HG03354 (cell line): ENCODE measurements at regions not wholly inside any gene's neighbourhood (a gene's known extent, or its start where the extent isn't known, plus 50 kb on each side); places are given as distances from the start of the nearest gene placed in this dataset.
"Not testable (repeated sequence)": the region's sequence is repeated elsewhere in the genome, so short reads cannot be mapped to it uniquely, and the experiment has no call there.

ENCODE experiments used
- ATAC-seq: cut with Tn5 transposase; IDR thresholded peaks from one replicate; pipeline ENCODE4 v1.9.1; 2021; ENCODE audit warnings: mild to moderate bottlenecking; ENCODE audit not compliant: unreplicated experiment, poor library complexity, severe bottlenecking

- no peak for ATAC-seq
These were observed 68.8 kb upstream of the IYD start for GRCh38 chr6:150299873-150300485.

DNA sequence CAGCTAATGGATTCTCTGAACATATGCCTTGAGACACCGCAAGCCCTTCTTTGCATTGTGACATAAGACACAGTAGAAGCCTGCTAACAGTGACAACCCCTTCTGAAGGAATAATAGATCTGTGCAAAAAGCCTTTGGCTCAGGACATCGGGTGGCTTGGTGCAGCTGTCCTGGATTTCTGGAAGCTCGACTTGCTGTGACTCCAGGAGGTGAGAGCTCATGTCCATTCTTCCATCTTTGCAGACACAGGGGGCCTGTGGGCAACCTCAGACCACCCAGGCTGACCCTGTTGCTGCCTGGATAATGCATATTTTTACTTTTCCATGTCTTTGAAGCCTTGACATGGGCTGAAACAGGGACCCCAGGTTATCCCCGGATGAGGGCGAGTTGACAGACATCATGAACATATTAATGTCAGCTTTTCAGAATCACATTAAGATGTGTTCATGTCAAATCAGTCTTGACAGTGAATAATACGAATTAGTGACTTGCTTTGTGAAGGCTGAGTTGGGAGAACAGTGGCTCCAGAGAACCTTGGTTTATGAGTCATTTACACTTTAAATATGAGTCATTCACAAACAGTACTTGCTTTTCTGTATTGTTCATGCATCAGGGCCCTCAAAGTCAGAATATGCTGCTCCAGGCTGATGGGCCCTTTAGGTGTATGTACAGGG lies 66.8 kb upstream of the IYD start:
- ATAC-seq = peak; percentile 81

DNA sequence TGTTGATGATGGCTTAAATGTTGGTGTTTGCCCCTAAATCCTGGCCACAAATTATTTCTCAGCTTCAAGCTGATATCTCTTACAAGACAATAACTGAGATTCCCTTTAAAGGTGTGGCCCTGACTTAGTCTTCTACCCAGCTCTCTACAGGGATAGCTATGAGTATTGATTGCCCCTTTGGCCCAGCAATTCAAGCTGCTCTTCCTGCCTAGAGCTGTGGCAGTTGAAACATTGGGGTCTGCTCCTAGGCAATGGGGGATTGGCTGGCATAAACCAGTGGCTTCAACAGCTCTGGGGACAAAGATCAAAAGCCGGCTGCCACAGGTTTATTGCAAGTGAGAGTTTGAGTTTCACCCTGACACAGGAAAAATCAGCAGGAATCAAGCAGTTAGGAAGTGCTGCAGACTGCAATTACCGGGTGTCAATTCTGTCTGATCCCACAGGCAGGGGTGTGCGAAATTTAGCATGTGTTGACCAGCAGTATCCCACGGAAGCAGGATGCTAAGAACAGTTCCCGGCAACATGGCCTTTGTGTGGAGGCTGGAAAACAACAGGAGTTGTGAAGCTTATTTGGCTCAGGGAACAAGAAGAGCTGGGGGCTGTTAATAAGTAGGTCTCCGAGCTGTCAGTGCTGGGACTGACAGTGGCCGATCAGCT lies 66.2 kb upstream of the IYD start:
- ATAC-seq = no peak

DNA sequence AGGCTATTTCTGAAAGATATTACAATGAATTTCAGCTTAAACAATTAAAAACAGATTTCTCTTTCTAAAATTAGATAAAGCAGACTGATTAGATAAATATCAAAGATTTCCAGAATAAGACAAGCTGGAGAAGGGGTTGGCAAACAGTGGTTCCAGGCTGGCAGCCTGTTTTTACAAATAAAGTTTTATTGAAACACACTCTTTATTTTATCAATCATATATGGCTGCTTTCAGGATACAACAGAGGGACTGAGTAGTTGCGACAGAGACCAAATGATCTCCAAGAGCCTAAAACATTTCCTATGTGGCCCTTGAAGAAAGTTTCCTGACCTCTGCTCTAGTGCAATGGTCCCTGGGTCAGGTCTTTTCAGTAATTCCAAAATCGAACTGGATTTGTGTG lies 65.6 kb upstream of the IYD start:
- ATAC-seq = no peak

- ATAC-seq = no peak
These were observed 64.4 kb upstream of the IYD start for GRCh38 chr6:150304429-150304828.

DNA sequence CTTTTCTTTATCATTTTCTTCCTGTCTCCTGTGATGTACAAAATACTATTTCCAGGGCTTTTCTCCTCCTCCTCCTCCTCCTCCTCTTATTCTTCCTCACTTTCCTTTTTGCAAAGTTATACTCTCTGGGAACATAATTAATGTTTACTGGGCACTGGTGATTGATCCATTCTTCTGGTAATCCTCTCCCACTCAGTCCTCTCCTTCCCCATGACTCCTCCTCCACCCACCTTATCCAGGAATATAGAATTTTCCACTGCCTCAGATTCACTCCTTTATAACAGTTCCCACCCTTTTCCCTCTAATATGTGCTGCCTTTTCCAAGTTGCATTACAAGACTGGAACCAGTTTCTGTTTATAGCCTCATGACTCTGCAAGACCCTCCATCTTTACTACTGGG lies 62.5 kb upstream of the IYD start:
- ATAC-seq = no peak

- ATAC-seq = no peak
These were observed 61.3 kb upstream of the IYD start for GRCh38 chr6:150307520-150307919.

- no peak for ATAC-seq
These were observed 59.8 kb upstream of the IYD start for GRCh38 chr6:150308812-150309645.

GRCh38 chr6:150310539-150310938 lies 58.3 kb upstream of the IYD start:
- ATAC-seq = no peak

DNA sequence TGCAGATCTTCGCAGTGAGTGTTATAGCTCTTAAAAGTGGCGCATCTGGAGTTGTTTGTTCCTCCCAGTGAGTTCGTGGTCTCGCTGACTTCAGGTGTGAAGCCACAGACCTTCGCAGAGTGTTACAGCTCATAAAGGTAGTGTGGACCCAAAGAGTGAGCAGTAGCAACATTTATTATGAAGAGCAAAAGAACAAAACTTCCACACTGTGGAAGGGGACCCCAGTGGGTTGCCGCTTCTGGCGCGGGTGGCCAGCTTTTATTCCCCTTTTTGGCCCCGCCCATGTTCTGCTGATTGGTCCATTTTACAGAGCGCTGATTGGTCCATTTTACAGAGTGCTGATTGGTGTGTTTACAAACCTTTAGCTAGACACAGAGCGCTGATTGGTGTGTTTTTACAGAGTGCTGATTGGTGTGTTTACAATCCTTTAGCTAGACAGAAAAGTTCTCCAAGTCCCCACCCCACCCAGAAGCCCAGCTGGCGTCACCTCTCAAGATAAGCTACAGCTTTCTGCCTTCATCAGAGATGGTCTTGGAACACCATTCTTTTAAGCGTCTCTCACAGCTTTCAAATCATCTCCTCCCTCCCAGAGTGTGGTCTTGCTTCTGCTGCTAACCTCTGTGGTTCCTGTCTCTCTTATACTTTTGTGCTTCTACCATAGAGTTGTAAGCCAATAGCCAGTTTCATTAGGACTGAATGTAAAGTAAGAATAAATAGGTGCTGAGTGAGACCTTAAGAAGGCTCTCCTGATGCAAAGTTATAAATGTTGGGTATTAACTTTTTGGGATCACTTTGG lies 57.5 kb upstream of the IYD start:
- not testable (repeated sequence) for ATAC-seq

- no peak for ATAC-seq
These were observed 56.4 kb upstream of the IYD start for GRCh38 chr6:150312395-150312794.

DNA sequence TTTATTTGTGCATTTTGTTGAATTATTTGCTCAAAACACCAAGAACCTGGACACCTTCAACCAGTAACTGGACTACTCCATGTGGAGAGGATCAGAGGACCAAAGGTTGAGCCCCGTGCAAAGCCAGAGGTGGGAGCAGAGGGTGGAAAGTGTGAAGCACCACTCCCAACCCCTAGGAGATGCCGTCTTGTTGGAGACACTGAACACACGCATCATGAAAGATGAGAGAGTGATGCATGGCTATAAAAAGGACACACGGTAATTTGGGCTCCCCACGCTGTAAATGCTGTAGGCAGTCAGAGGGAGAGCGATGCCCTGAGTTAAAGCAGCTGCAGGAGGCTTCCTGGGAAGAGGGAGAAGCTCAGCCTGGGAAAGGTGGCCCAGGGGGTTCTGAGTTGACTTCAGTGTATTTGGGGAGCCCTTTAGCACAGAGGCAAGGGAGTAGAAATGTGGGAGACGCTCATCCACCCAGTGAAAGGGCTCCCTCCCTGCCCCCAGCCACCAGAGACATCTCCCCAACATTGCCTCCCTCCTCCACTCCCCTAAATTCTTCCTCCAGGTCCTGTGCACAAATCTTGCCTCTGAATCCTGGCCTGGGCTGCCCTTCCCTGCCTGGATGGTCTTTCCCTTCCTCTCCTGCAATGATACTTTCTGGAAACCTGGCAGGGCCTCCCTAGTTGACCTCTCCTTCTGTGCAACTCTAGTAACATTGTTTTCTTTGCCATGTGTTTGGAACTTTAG lies 55.8 kb upstream of the IYD start:
- ATAC-seq = no peak

- ATAC-seq = no peak
These were observed 55.0 kb upstream of the IYD start for GRCh38 chr6:150313781-150314180.

DNA sequence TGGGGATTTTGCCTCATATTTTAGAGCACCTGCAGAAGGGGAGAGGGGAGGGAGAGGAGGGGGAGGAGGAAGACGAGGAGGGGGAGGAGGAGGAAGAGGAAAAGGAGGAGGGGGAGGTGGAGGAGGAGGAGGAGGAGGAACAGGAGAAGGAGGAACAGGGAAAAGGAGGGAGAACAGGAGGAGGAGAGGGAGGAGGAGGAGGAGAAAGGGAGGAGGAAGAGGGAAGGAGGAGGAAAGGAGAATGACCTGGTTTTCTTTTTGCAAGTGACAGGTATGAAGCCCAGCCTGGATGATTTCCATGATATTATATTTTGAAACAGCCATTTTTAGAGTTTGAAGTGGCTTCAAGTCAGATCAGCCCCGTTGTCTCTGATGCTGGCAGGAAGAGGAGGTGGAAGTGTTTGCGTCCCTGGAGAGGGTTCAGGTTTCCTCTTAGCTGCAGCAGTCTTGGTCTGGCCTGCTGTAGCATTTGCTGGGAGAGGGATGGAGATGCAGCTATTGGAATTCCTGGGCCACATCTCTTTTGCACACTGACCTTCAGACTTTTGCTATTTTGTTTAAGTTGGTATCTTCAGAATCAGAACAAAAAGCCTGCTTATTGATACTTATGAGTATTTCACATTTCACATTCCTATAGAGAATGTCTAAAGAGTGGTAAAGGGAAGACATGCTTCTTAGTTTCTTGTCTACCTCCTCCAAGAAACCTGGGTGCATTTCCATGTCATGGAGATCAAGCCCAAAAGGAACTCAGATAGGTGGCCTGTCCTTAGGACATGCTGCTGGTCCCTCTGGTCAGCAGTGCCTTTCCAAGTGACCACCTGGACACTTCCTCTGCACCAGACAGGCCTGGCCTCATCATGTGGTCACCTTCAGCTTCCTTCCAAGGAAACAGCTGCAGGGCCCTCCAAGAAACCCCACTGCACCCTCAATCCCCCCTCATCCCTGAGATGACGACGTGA lies 54.3 kb upstream of the IYD start:
- no peak for ATAC-seq

- no peak for ATAC-seq
These were observed 53.2 kb upstream of the IYD start for GRCh38 chr6:150315626-150316025.

DNA sequence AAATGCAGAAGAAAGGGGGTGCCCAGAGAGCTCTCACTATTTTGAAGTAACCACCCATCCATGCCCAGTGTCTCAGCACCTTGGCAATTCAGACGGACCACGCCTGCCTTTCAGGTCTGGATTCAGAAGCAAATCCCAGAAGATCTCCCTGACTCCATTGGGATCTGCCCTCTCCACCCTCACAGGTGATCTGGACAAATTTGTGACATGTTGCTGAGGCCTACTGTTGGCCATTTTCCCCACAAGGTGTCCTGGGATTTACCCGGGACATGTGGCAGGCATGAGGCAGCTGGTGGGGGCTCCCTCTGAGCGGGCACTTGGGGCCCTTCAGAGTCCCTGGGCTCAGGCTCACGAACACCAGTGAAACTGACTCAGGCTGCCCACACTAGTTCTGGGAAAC lies 51.9 kb upstream of the IYD start:
- no peak for ATAC-seq
